CD14-positive monocyte (primary cell): ENCODE measurements at regions not wholly inside any gene's neighbourhood (a gene's known extent, or its start where the extent isn't known, plus 50 kb on each side); places are given as distances from the start of the nearest gene placed in this dataset.

Experiments used
- DNase-seq, 3 donors: peaks; one replicate each; pipeline ENCODE4 v3.0.0-alpha.2; 2011 to 2022
- H2AFZ ChIP-seq: 2 replicates; pipeline ENCODE4 v1.6.0; 2012; ENCODE audit warnings: mild to moderate bottlenecking, low read depth, low read length, inconsistent platforms; ENCODE audit not compliant: insufficient read depth, poor library complexity, severe bottlenecking
- H3K27ac ChIP-seq, 2 donors: 1 replicate in 1 of 2; 2 replicates in 1 of 2; pipeline ENCODE4 v1.5.1; 2012 to 2013; ENCODE audit warnings: low read length in 2 of 2, control low read depth in 1 of 2, inconsistent platforms in 1 of 2, low read depth in 1 of 2, mild to moderate bottlenecking in 1 of 2
- H3K27me3 ChIP-seq, 2 donors: one replicate each; pipeline versions ENCODE4 v1.6.0 to v1.6.1; 2011 to 2013; ENCODE audit warnings: low read length in 2 of 2; ENCODE audit not compliant: control insufficient read depth in 2 of 2, insufficient read depth in 2 of 2
- H3K36me3 ChIP-seq, 2 donors: replicated peaks in 1 of 2; 1 replicate in 1 of 2; 2 replicates in 1 of 2; pipeline versions ENCODE4 v1.5.1 to v1.6.1; 2012 to 2013; ENCODE audit warnings: low read length in 2 of 2, control low read depth in 1 of 2, inconsistent platforms in 1 of 2, mild to moderate bottlenecking in 1 of 2; ENCODE audit not compliant: insufficient read depth in 2 of 2, control insufficient read depth in 1 of 2
- H3K4me1 ChIP-seq, 2 donors: 1 replicate in 1 of 2; 2 replicates in 1 of 2; pipeline versions ENCODE4 v1.5.1 to v1.6.1; 2012 to 2013; ENCODE audit warnings: low read length in 2 of 2, control low read depth in 1 of 2, inconsistent platforms in 1 of 2, mild to moderate bottlenecking in 1 of 2, moderate library complexity in 1 of 2; ENCODE audit not compliant: insufficient read depth in 2 of 2, control insufficient read depth in 1 of 2
- H3K4me2 ChIP-seq: replicated peaks from 2 replicates; pipeline ENCODE3; 2012; ENCODE audit warnings: low read length, moderate library complexity, mild to moderate bottlenecking; ENCODE audit not compliant: poor library complexity, severe bottlenecking; ENCODE audit errors: extremely low read depth
- H3K4me3 ChIP-seq, 3 experiments: fragments of 200-600 bp in 1 of 3; sonication (generic) in 1 of 3; replicated peaks in 1 of 3; 1 replicate in 2 of 3; 2 replicates in 1 of 3; pipeline ENCODE4 v1.5.1; 2011 to 2013; ENCODE audit warnings: low read length in 3 of 3, mild to moderate bottlenecking in 3 of 3, control low read depth in 2 of 3, low read depth in 2 of 3, inconsistent platforms in 1 of 3, moderate library complexity in 1 of 3
- H3K79me2 ChIP-seq: 2 replicates; pipeline ENCODE4 v1.6.0; 2012; ENCODE audit warnings: mild to moderate bottlenecking, control low read depth, inconsistent platforms, low read length, moderate library complexity; ENCODE audit not compliant: insufficient read depth
- H3K9ac ChIP-seq: 2 replicates; pipeline ENCODE4 v1.6.0; 2017; ENCODE audit warnings: low read length, mild to moderate bottlenecking; ENCODE audit not compliant: insufficient read depth, poor library complexity, severe bottlenecking
- H3K9me3 ChIP-seq, 2 donors: replicated peaks in 1 of 2; 1 replicate in 1 of 2; 2 replicates in 1 of 2; pipeline versions ENCODE4 v1.5.1 to v1.6.1; 2012 to 2013; ENCODE audit warnings: low read length in 2 of 2, control low read depth in 1 of 2; ENCODE audit not compliant: control insufficient read depth in 1 of 2, insufficient read depth in 1 of 2
- H4K20me1 ChIP-seq: 2 replicates; pipeline ENCODE4 v1.6.0; 2012; ENCODE audit warnings: mild to moderate bottlenecking, low read length, control low read depth, moderate library complexity; ENCODE audit not compliant: insufficient read depth
- H3K27ac Mint-ChIP-seq, 7 donors: one replicate each; pipeline ENCODE4 v1.8.0; 2020; ENCODE audit warnings: mild to moderate bottlenecking in 7 of 7, mixed read lengths in 7 of 7, moderate library complexity in 6 of 7, inconsistent platforms in 2 of 7
- H3K27me3 Mint-ChIP-seq, 3 donors: one replicate each; pipeline ENCODE4 v1.8.0; 2021 to 2022; ENCODE audit warnings: low read depth in 3 of 3, mild to moderate bottlenecking in 3 of 3, mixed read lengths in 3 of 3, moderate library complexity in 3 of 3, inconsistent platforms in 1 of 3
- H3K36me3 Mint-ChIP-seq, 2 donors: one replicate each; pipeline ENCODE4 v1.8.0; 2020; ENCODE audit warnings: mixed read lengths in 2 of 2, inconsistent platforms in 1 of 2, mild to moderate bottlenecking in 1 of 2
- H3K4me1 Mint-ChIP-seq: one replicate; pipeline ENCODE4 v1.8.0; 2020; ENCODE audit warnings: mild to moderate bottlenecking, mixed read lengths
- H3K4me3 Mint-ChIP-seq, 2 donors: one replicate each; pipeline ENCODE4 v1.8.0; 2020; ENCODE audit warnings: mild to moderate bottlenecking in 2 of 2, mixed read lengths in 2 of 2, moderate library complexity in 1 of 2
- H3K9me3 Mint-ChIP-seq, 7 donors: one replicate each; pipeline ENCODE4 v1.8.0; 2020 to 2022; ENCODE audit warnings: mixed read lengths in 7 of 7, mild to moderate bottlenecking in 6 of 7, moderate library complexity in 6 of 7, inconsistent platforms in 2 of 7
- CTCF ChIP-seq: fragments of 200-600 bp; IDR thresholded peaks from one replicate; pipeline ENCODE4 v1.8.0; 2022; ENCODE audit warnings: antibody characterized with exemption, mild to moderate bottlenecking
- WGBS: methylation state at CpG from one replicate; pipeline ENCODE4 v1.1.5; 2013; ENCODE audit warnings: missing lambda C conversion rate; ENCODE audit not compliant: insufficient coverage; 5-methylcytosine and 5-hydroxymethylcytosine counted together
- intact Hi-C, 2 donors: fragments of 100-400 bp; cut with micrococcal nuclease; formaldehyde crosslinking; loops; one replicate each; pipeline versions ENCODE4 v1.15.0 to v1.15.1; 2023

DNA sequence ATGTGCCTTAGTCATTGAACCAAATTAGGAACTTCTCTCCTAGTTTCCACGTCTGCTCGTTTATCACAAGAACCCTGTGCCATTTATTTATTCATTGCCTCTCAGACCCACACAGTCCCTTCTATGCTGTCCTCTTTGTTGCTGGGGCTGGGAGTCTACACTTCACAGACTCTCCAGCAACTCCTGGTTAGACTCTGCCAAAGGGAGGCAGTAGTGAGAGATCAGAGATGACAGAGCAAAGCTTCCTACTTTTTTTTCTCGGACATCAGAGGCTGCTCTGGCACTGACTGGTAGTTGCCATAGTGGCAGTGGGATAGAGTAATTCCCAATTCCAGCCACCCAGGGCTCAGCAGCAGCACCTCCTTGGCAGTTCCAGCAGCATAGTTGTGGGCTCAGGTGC, 277.5 kb downstream of the BCL11A start:
- 93% methylated on average over 2 of the region's 3 CpGs for WGBS
- peaks cover 0 to 3% (median 1%) of the 10 kb centered on the region in 3 donors for H3K27me3 Mint-ChIP-seq

DNA sequence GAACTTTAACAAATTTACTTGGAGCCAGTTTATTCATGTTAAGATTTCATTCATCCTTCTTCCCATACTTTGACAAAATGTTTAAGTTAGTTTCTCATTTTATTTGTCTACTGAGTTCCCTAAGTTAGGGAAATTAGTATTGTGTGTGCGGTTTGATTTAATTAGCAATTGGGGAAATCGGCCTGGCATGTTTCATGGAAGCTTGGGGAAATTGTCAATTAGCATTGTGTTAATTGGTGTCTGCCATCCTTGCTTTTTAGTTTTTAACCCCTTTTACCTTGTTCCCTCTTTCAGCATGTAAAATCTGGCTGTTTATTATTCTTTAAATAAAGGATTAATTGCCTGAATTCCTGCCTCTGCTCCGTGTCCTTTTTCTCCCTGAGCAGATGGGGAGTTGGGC, 279.6 kb downstream of the BCL11A start:
- Mint-ChIP-seq H3K36me3 (no peaks in the 10 kb centered on the region), H3K27ac (no peak overlapping the region), H3K27me3 (peaks cover 0 to 3% (median 1%) of the 10 kb centered on the region in 3 donors), H3K9me3 (peaks cover 3 to 15% (median 10%) of the 10 kb centered on the region in 7 donors), H3K4me3 (no peak overlapping the region), H3K4me1 (no peaks in the 10 kb centered on the region)
- H3K9ac ChIP-seq = no peak overlapping the region
- H3K4me2 ChIP-seq = no peak overlapping the region
- H3K4me1 ChIP-seq = no peaks in the 10 kb centered on the region
- no peak overlapping the region for H3K4me3 ChIP-seq
- no peaks in the 10 kb centered on the region for H4K20me1 ChIP-seq
- no peak for TF ChIP-seq CTCF
- intact Hi-C loops = no loop called here
- H3K27me3 ChIP-seq = no peaks in the 10 kb centered on the region
- no peaks in the 10 kb centered on the region for H3K79me2 ChIP-seq
- no peak overlapping the region for H2AFZ ChIP-seq
- DNase-seq = no peak
- no peaks in the 10 kb centered on the region for H3K36me3 ChIP-seq
- H3K27ac ChIP-seq = no peak overlapping the region
- peaks cover 5 to 10% of the 10 kb centered on the region in 2 donors for H3K9me3 ChIP-seq
- 90% methylated on average over 2 of the region's 3 CpGs for WGBS

More for the DNA sequence above, 277.5 kb downstream of the BCL11A start:
- intact Hi-C loops = no loop called here
- Mint-ChIP-seq H3K27ac (no peak overlapping the region), H3K4me3 (no peak overlapping the region), H3K4me1 (peaks cover 6% of the 10 kb centered on the region), H3K9me3 (peaks cover 3 to 15% (median 10%) of the 10 kb centered on the region in 7 donors), H3K36me3 (no peaks in the 10 kb centered on the region)
- no peaks in the 10 kb centered on the region for H3K4me1 ChIP-seq
- H3K4me2 ChIP-seq = no peak overlapping the region
- H3K9me3 ChIP-seq = peaks cover 5 to 10% of the 10 kb centered on the region in 2 donors
- no peaks in the 10 kb centered on the region for H3K79me2 ChIP-seq
- no peak overlapping the region for H3K9ac ChIP-seq
- no peak overlapping the region for H3K4me3 ChIP-seq
- H3K27me3 ChIP-seq = no peaks in the 10 kb centered on the region
- no peaks in the 10 kb centered on the region for H4K20me1 ChIP-seq
- TF ChIP-seq CTCF = no peak
- DNase-seq = no peak
- no peak overlapping the region for H3K27ac ChIP-seq
- H2AFZ ChIP-seq = no peak overlapping the region
- no peaks in the 10 kb centered on the region for H3K36me3 ChIP-seq
